ENCODE measurements at regions not wholly inside any gene's neighbourhood (a gene's known extent, or its start where the extent isn't known, plus 50 kb on each side); places are given as distances from the start of the nearest gene placed in this dataset.

DNA sequence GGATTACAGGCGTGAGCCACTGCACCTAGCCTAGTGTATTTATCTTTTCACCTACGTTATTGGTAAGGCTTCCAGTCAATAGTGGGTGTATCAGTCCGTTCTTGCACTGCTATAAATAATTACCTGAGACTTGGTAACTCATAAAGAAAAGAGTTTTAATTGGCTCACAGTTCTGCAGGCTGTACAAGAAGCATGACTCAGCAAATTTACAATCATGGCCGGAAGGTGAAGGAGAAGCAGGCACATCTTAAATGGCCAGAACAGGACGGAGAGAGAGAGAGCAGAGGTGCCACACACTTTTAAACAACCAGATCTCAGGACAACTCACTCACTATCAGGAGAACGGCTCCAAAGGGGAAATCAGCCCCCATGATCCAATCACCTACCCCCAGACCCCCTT is 873.3 kb upstream of the AUTS2 start:
- TF ChIP-seq, protein P1, sequence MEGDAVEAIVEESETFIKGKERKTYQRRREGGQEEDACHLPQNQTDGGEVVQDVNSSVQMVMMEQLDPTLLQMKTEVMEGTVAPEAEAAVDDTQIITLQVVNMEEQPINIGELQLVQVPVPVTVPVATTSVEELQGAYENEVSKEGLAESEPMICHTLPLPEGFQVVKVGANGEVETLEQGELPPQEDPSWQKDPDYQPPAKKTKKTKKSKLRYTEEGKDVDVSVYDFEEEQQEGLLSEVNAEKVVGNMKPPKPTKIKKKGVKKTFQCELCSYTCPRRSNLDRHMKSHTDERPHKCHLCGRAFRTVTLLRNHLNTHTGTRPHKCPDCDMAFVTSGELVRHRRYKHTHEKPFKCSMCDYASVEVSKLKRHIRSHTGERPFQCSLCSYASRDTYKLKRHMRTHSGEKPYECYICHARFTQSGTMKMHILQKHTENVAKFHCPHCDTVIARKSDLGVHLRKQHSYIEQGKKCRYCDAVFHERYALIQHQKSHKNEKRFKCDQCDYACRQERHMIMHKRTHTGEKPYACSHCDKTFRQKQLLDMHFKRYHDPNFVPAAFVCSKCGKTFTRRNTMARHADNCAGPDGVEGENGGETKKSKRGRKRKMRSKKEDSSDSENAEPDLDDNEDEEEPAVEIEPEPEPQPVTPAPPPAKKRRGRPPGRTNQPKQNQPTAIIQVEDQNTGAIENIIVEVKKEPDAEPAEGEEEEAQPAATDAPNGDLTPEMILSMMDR (IDR thresholded peaks at IDR 0.05), result no peak
- TF ChIP-seq EP300 (IDR thresholded peaks at IDR 0.05), result no peak
